Stimulated activated CD8-positive, alpha-beta memory T cell treated with anti-CD3 and anti-CD28 coated beads, Interleukin-4, amount 100 ng/mL, for 24 hours (primary cell): ENCODE measurements at regions not wholly inside any gene's neighbourhood (a gene's known extent, or its start where the extent isn't known, plus 50 kb on each side); places are given as distances from the start of the nearest gene placed in this dataset.

Experiments
- DNase-seq: peaks from one replicate; pipeline ENCODE4 v3.0.0-alpha.2; 2020; ENCODE audit warnings: low read depth

GRCh38 chr2:177063331-177063730 is 149.3 kb upstream of the HNRNPA3 start:
- no peak for DNase-seq

GRCh38 chr2:177064422-177064821 is 148.2 kb upstream of the HNRNPA3 start:
- DNase-seq, result no peak

GRCh38 chr2:177068967-177069366 is 143.6 kb upstream of the HNRNPA3 start:
- DNase-seq, result no peak

GRCh38 chr2:177072090-177072489 is 140.5 kb upstream of the HNRNPA3 start:
- DNase-seq, result no peak

DNA sequence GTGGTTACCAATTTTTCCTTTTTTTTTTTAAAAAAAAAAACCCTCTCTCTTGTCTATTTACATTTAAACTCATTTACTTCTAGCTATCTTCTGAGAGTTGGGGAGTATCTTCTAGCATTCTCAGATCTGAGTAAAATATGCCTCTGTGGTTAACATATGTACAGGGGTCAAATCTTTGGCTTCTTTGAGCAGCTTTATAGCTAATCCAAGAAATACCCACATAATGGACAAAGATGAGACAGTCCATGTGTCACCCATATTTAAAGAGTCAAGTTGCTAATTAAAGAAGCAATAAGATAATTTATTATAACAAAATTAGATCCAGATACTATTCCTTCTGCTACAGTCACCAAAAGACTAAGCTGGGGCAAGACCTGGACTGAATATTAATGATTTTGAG is 139.0 kb upstream of the HNRNPA3 start:
- no peak for DNase-seq

- no peak for DNase-seq
Observed at GRCh38 chr2:177074099-177074710, 138.4 kb upstream of the HNRNPA3 start.

GRCh38 chr2:177075254-177075653 is 137.3 kb upstream of the HNRNPA3 start:
- no peak for DNase-seq

DNA sequence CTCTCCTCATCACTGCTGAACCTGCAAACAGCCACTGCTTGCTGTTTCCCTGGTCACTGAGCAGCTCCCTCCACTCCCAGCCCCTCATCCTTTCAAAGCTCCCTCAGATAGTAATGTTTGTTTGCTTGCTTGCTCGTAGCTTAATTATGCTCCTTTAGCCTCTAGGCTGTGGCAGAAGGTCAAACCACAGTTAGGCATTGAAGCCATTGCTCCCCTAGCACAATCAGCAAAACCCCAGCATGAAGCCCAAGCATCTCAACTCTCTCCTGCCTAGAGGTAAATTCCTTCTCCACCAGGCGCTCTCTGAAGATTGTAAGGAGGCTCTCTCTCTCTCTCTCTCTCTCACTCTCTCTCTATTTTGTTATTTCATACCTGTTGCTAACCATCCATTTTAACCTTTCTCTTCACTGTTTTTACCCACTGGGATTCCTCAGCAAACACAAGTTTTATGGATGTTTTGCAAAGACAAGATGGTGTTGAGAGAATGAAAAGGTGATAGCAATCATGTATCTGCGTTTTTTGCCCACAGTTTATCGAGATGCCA is 135.9 kb upstream of the HNRNPA3 start:
- DNase-seq, result no peak

DNA sequence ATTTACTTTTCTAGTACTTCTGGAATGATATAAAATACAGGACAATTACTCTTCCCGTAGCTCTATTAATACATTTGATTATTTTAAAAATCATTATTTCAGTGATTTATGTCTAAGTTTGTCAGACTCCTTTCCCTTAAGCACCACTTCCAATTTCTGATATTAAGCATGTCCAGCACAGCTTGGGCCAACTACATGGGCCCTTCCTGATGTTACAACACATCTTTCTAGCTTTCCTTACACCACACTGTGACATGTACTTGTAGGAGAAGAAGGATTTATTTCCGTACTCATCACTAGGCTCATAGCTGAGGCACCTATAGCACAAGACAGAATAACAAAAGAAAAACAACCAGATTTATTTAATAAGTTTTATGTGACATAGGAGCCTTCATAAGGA is 134.8 kb upstream of the HNRNPA3 start:
- DNase-seq, result no peak

- no peak for DNase-seq
Observed at GRCh38 chr2:177078416-177078815, 134.2 kb upstream of the HNRNPA3 start.

DNA sequence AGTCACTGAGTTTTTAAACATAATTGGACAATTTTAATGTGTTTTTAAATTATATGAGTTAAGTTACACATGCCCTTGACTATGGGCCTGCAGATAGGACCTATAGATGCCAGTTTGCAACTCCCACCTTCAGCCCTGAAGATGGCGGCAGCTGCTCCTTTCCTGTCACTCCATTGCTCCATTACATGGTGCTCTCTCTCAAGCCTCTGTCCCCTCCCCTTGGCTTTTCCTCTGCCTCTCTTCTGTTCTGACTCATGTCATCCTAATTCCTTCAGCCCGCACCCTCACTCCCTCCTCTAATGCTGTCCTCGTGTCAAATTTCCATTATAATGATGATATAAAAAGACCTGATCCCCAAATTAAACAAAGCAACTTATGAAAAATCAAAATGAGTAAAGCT is 133.7 kb upstream of the HNRNPA3 start:
- DNase-seq, result no peak

- DNase-seq, result no peak
Observed at GRCh38 chr2:177080746-177081284, 131.8 kb upstream of the HNRNPA3 start.

GRCh38 chr2:177084607-177085006 is 128.0 kb upstream of the HNRNPA3 start:
- DNase-seq, result no peak

- DNase-seq, result no peak
Observed at GRCh38 chr2:177088529-177088928, 124.1 kb upstream of the HNRNPA3 start.

DNA sequence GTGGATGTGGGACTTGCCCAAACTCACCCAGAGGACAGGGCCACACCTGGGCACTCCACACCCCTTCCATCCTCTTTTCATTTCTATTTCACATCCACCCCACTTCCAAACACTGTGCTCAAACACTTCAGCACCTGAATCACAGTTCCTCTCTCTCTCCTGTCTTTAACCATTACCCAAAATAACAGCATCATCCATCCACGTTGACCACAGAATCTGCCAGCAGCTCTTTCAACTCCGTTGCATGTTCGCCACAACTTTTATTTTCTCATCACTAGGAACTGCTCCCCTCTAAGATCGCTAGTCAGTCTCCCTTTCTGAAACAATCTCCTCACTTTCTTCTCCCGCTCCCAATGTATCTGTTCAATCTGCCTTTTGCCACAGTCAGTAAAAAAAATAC is 121.6 kb upstream of the HNRNPA3 start:
- DNase-seq, result no peak

- DNase-seq, result no peak
Observed at GRCh38 chr2:177093371-177093770, 119.2 kb upstream of the HNRNPA3 start.

- no peak for DNase-seq
Observed at GRCh38 chr2:177098001-177098613, 114.5 kb upstream of the HNRNPA3 start.

DNA sequence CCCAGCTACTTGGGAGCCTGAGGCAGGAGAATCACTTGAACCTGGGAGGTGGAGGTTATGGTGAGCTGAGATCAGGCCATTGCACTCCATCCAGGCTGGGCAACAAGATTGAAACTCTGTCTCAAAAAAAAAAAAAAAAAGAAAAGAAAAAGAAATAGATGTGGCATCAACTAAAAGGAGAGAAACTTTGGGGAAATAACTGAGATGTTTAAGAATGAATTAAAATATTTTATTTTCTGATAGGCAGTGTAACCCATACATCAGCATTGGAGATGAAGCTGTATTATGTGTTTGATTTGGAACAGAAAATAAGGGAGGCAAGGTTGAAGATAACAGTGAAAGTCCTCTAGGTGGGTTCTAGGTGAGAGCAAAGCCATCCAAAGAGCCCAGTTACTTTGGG is 110.7 kb upstream of the HNRNPA3 start:
- DNase-seq, result no peak

- no peak for DNase-seq
Observed at GRCh38 chr2:177106212-177106611, 106.4 kb upstream of the HNRNPA3 start.

GRCh38 chr2:177108890-177109289 is 103.7 kb upstream of the HNRNPA3 start:
- DNase-seq, result no peak

DNA sequence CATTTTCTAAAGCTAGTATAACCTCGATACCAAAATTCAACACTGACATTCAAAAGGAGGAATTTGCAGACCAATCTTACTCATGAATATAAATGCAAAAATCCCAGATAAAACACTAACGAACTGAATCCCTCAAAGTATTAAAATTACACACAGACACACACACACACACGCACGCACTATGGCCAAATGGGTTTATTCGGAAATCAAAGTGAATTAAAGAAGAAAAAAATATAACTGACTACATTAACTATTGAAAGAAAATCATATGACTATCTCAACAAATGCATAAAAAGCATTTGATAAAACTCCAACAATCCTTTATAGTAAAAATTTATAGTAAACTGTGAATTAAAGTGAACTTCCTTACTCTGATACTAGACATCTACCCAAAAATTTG is 97.9 kb upstream of the HNRNPA3 start:
- no peak for DNase-seq

DNA sequence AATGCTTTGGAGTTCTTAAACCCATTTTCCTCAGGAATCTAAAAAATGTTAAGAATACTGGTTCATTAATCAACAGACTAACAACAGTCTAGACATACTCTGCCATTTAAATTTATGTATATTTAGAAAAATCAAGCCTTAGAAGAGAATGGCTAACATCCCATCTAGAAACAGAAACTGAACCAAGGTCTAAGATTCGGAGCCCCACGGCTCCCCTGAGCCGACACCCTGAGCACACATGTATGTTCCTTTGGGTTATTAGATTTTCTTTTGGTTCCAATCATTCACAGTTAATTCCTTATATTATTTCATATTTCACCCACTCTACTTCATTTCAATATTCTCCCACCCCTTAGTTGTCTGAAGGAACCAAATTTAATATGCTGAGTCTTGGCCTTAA is 94.8 kb upstream of the HNRNPA3 start:
- DNase-seq, result no peak

DNA sequence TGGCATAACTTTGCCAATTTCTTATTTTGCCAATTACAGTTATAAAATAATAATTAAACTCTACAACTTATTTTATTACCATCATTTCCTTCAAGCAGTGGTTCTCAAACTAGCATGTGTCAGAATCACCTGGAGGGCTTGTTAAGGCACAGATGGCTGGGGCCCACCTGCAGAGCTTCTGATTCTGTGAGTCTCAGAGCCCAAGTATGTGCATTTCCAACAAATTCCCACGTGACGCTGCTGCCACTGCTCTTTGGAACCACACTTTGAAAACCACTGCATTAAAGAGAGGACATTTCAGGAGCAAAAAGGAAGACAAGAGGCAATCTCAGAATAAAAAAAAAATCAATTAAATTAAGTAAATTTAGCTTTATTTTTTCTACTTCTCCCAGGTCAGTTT is 94.0 kb upstream of the HNRNPA3 start:
- DNase-seq, result no peak

GRCh38 chr2:177119099-177119498 is 93.5 kb upstream of the HNRNPA3 start:
- no peak for DNase-seq
